ENCODE measurements at regions not wholly inside any gene's neighbourhood (a gene's known extent, or its start where the extent isn't known, plus 50 kb on each side); places are given as distances from the start of the nearest gene placed in this dataset.

- TF ChIP-seq HMG20B (CRISPR knock-in tag; IDR thresholded peaks at IDR 0.05) (no peak), POLR2A (conservative IDR thresholded peaks at IDR 0.05) (no peak), POLR2AphosphoS5 (IDR thresholded peaks at IDR 0.05; ENCODE audit: control insufficient read depth, insufficient read depth, low read depth, low read length) (no peak), KAT2B (IDR thresholded peaks at IDR 0.05; ENCODE audit: low read depth, low read length) (no peak), DACH1 (IDR thresholded peaks at IDR 0.05; ENCODE audit: partially characterized antibody) (no peak), ZNF121 (CRISPR knock-in tag; conservative IDR thresholded peaks at IDR 0.05) (no peak), BACH1 (tag; IDR thresholded peaks at IDR 0.05) (no peak), KLF13 (tag; IDR thresholded peaks at IDR 0.05; ENCODE audit: borderline replicate concordance, low read depth) (no peak), MEIS2 (IDR thresholded peaks at IDR 0.05; ENCODE audit: partially characterized antibody) (no peak), BHLHE40 (IDR thresholded peaks at IDR 0.05; ENCODE audit: low read length) (no peak), JUND (IDR thresholded peaks at IDR 0.05; ENCODE audit: borderline replicate concordance, low read depth, low read length) (no peak), JUND (tag; IDR thresholded peaks at IDR 0.05; ENCODE audit: borderline replicate concordance, low read depth, low read length) (no peak)
- TF ChIP-seq, protein P1, sequence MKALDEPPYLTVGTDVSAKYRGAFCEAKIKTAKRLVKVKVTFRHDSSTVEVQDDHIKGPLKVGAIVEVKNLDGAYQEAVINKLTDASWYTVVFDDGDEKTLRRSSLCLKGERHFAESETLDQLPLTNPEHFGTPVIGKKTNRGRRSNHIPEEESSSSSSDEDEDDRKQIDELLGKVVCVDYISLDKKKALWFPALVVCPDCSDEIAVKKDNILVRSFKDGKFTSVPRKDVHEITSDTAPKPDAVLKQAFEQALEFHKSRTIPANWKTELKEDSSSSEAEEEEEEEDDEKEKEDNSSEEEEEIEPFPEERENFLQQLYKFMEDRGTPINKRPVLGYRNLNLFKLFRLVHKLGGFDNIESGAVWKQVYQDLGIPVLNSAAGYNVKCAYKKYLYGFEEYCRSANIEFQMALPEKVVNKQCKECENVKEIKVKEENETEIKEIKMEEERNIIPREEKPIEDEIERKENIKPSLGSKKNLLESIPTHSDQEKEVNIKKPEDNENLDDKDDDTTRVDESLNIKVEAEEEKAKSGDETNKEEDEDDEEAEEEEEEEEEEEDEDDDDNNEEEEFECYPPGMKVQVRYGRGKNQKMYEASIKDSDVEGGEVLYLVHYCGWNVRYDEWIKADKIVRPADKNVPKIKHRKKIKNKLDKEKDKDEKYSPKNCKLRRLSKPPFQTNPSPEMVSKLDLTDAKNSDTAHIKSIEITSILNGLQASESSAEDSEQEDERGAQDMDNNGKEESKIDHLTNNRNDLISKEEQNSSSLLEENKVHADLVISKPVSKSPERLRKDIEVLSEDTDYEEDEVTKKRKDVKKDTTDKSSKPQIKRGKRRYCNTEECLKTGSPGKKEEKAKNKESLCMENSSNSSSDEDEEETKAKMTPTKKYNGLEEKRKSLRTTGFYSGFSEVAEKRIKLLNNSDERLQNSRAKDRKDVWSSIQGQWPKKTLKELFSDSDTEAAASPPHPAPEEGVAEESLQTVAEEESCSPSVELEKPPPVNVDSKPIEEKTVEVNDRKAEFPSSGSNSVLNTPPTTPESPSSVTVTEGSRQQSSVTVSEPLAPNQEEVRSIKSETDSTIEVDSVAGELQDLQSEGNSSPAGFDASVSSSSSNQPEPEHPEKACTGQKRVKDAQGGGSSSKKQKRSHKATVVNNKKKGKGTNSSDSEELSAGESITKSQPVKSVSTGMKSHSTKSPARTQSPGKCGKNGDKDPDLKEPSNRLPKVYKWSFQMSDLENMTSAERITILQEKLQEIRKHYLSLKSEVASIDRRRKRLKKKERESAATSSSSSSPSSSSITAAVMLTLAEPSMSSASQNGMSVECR (CRISPR knock-in tag; IDR thresholded peaks at IDR 0.05) = no peak
Measured at GRCh38 chr9:99582814-99583213, 238.9 kb upstream of the NR4A3 start.
